ENCODE measurements at regions not wholly inside any gene's neighbourhood (a gene's known extent, or its start where the extent isn't known, plus 50 kb on each side); places are given as distances from the start of the nearest gene placed in this dataset.

GRCh38 chr5:86008293-86008692, 609.4 kb upstream of the COX7C start:
- no peak overlapping the region for H3K4me3 ChIP-seq (ENCODE audit: low read length)
- no peak for TF ChIP-seq CTCF (conservative IDR thresholded peaks at IDR 0.05; ENCODE audit: low read length)
- DNase-seq (ENCODE audit: low read depth), result no peak

DNA sequence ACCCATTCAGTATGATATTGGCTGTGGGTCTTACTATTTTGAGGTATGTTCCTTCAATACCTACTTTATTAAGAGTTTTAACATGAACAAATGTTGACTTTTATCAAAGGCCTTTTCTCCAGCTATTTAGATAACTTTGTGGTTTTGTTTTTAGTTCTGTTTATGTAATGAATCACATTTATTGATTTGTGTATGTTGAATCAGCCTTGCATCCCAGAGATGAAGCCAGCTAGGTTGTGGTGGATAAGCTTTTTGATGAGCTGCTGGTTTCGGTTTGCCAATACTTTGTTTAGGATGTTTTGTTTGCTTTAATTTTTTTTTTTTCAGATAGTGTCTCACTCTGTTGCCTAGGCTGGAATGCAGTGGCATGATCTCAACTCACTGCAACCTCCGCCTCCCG, 609.0 kb upstream of the COX7C start:
- no peak for TF ChIP-seq CTCF (conservative IDR thresholded peaks at IDR 0.05; ENCODE audit: low read length)
- no peak overlapping the region for H3K4me3 ChIP-seq (ENCODE audit: low read length)
- no peak for DNase-seq (ENCODE audit: low read depth)

DNA sequence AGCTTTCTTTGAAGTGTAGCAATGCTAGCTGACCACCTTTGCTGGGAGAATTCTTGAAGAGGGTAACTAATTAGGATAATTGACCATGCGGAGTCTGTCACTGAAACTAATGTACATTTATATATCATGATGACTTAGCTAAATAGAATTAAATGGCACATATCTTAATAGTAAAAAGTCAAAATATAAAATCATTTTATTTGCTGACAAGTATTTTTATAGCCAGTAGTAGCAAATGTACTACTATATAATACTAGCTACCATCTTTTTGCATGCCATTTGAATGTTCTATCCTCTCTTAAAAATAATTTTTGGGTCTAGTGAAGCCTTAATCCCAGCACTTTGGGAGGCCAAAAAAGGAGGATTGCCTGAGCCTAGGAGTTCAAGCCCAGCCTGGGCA, 605.8 kb upstream of the COX7C start:
- TF ChIP-seq CTCF (conservative IDR thresholded peaks at IDR 0.05; ENCODE audit: low read length), result no peak
- no peak for DNase-seq (ENCODE audit: low read depth)
- no peak overlapping the region for H3K4me3 ChIP-seq (ENCODE audit: low read length)

DNA sequence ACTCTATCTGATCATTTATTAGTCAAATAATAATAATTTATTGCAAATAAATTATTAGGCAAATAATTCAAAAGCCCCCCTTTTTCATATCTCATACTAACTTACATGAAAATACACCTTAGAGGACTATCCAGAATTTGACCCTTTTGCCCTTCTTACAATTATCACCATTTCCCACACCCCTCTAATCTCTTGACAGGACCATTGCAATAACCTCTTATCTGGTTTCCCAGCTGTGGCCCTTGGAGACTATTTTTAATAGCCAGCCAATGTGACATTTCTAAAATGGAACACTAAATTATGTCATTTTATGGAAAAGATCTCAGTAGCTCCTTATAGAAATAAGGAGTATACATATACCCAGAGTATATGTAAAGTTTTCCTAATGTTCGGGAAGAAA, 588.4 kb upstream of the COX7C start:
- TF ChIP-seq CTCF (conservative IDR thresholded peaks at IDR 0.05; ENCODE audit: low read length), result no peak
- H3K4me3 ChIP-seq (ENCODE audit: low read length), result no peak overlapping the region
- DNase-seq (ENCODE audit: low read depth), result no peak

GRCh38 chr5:86030753-86031152, 587.0 kb upstream of the COX7C start:
- no peak overlapping the region for H3K4me3 ChIP-seq (ENCODE audit: low read length)
- DNase-seq (ENCODE audit: low read depth), result no peak
- no peak for TF ChIP-seq CTCF (conservative IDR thresholded peaks at IDR 0.05; ENCODE audit: low read length)

GRCh38 chr5:86038566-86038965, 579.2 kb upstream of the COX7C start:
- no peak for TF ChIP-seq CTCF (conservative IDR thresholded peaks at IDR 0.05; ENCODE audit: low read length)
- no peak for DNase-seq (ENCODE audit: low read depth)
- no peak overlapping the region for H3K4me3 ChIP-seq (ENCODE audit: low read length)

GRCh38 chr5:86039351-86039750, 578.4 kb upstream of the COX7C start:
- no peak for TF ChIP-seq CTCF (conservative IDR thresholded peaks at IDR 0.05; ENCODE audit: low read length)
- no peak overlapping the region for H3K4me3 ChIP-seq (ENCODE audit: low read length)
- DNase-seq (ENCODE audit: low read depth), result no peak

Data from AG10803 (cell line).